OCI-M2 (cell line): ENCODE measurements at regions not wholly inside any gene's neighbourhood (a gene's known extent, or its start where the extent isn't known, plus 50 kb on each side); places are given as distances from the start of the nearest gene placed in this dataset.

ENCODE experiments used
- DNase-seq: peaks from one replicate; lab custom pipeline; 2025; ENCODE audit not compliant: unreplicated experiment; lab: John Stamatoyannopoulos, UW

DNA sequence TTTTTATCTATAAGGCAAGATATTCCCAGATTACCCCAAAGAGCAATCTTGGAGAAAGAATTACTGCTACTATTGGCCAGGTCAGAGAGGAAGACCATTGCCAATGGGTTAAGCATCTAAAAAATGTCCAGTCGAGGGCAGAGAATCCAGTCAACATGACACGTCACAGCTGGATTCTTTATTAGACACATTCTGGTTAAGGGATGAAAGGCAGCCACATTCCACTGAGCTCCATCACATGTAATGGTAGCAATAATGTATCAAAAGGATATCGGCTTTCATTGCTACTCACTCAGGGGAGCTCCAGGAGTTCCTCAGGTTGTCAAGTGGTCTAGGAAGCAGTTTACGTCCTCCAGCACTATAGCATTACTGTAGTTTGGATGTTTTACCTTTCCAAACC lies 421.1 kb downstream of the PLOD2 start:
- no peak for DNase-seq

- no peak for DNase-seq
Measured at GRCh38 chr3:145750657-145751056, 410.3 kb downstream of the PLOD2 start.

GRCh38 chr3:145752576-145752975 lies 408.4 kb downstream of the PLOD2 start:
- DNase-seq = no peak

DNA sequence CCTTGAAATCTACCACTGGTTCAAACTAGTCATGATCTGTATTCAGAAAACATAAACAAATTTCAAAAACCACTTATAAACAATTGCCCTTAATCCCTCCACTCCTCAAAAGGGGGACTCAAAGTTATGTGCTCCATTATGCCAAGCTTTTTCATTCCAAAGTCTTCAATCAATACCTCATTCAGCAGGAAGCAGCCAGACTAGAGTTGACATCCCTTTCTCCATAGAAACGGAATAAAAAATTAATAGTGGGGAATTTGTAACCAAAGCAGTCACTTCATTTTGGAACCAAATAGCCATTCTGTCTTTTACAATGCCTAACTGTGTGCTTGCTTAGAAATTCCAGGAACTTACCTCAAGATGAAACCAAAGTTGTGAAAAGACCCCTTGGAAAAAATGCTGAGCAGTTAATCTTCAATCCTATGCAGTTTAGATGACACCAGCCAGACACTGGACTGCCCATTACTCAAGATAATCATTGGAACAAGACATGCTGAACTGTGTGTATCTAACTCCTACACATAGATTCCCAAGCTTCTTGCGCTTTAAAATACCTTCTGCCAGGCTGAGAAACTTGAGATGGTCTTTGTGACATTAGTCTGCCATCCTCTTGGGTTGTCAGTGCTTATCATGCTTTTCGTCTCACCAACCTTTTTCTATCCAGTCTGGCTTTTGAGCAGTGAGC lies 406.2 kb downstream of the PLOD2 start:
- no peak for DNase-seq

GRCh38 chr3:145760036-145760435 lies 400.9 kb downstream of the PLOD2 start:
- DNase-seq = no peak

DNA sequence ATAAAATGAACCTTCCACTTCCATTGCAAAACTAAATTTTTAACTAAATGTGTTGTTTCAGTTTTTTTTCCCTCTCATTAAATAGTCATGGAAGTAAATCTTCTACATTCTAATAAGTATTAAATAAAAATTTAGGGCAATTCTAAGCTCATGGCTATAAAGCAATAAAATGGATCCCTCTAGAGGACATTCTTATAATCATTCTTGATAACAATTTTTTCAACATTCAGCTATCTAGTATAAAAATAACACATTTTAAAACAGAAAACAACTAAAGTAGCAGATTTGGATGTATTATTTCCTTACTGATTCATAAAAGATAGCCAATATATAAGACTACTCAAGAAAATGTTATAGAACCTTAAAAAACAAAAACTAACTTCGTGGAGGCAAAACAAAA lies 393.1 kb downstream of the PLOD2 start:
- no peak for DNase-seq

GRCh38 chr3:145776782-145777408 lies 384.1 kb downstream of the PLOD2 start:
- no peak for DNase-seq

DNA sequence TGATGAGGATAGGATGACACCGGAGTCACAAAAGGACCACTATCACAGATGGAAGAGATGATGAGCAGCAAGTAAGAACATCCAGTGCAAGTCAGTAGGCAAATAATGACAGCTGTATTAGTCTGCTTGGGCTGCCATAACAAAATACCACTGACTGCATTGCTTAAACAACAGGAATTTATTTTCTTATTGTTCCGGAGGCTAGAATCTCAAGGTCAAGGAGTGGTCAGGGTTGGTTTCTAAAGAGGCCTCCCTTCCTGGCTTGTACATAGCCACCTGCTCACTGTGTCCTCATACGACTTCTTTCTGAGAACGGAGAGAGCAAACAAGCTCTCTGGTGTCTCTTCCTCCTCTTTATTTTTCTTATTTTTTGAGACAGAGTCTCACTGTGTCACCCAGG lies 380.7 kb downstream of the PLOD2 start:
- DNase-seq = no peak

DNA sequence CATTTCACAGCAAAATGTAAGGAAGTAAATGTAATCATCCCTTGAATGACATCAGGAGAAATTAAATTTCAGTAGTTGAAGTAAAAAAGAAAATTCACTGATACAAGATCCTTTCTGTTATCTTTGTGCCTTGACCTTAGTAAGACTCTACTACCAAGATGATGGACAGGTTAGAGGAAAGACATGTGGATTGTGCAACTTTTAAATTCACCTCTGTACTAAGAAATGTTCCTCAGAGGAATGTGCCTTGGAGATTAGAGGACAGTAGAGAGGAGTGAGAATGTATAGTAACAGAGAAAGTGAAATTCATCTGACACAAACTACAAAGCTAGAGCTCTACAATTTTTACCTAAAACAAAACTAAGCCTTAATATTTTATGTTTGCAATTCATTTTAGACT lies 375.3 kb downstream of the PLOD2 start:
- DNase-seq = no peak

GRCh38 chr3:145798007-145798406 lies 363.0 kb downstream of the PLOD2 start:
- DNase-seq = no peak

DNA sequence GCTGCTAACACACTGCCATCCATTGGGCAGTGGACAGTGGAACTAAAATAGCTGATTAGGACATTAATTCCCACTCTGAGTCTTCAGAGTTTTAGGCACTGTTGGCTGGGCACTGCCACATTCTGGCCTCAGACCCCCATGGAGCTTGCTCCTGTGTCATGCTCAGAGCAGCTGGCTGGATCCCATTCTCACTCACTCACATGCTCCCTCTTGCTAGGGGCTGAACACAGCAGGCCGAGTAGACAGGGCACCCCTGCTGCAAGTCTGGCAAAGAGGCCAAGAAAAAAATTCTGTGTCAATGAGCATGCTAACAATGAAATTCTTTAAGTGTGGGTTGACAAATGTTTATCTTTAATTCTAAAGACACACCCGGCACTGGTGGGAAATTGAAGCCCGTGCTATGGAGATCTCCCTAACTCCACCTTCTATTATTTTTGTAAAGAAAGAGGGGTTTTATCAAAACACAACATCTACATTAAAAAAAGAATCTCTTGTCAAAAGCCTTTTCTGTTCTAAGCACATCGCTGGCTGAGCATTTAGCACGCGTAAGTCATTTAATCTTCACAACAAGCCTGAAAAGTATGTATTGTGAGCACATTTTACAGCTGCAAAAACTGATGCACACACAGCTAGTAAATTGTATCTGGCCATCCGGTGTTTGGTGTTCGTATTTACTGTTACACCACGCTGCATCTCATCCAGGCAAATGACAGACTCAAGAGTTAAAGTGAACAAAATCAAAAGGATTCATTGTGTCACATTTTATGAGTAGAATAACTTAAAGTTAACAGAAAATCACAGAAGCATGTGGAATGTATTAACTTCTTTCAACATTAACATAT lies 362.1 kb downstream of the PLOD2 start:
- DNase-seq = no peak

DNA sequence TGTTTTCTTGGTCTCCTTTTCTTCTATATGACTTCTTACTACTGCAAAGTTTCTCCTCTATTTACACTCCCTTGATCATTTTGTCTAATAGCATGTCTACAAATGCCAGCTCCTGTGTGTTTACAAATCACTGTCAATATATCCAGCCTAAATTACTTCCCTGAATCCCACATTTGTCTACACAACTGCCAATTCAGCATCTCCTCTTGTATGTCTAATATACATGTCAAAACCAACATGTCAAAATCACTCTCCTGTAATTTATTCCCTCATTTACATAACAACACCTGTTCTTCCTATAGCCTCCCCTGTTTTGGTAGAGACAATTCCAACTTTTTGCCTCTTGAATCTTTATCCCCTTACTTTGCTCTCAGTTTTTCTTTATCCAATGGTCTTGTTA lies 359.3 kb downstream of the PLOD2 start:
- no peak for DNase-seq

GRCh38 chr3:145807990-145808389 lies 353.0 kb downstream of the PLOD2 start:
- DNase-seq = no peak

DNA sequence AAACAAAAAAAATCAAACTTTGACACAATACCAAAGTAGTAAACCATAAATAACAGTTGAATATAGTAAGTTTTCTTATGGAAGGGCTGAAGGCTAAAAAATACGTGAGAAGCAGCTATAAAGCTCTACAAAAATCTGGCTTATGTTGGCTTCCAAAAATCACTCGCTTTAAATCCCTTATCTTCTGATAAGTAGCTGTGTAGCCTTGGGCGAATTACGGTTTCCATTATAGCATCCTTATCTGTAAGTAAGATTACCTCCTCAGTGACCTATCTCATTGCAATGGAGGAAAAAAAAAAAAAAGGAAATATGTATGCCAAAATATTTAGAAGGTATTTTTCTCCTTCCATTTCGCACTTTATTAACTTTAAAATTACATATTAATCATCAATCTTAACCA lies 348.6 kb downstream of the PLOD2 start:
- no peak for DNase-seq

GRCh38 chr3:145815707-145816413 lies 345.1 kb downstream of the PLOD2 start:
- DNase-seq = no peak

DNA sequence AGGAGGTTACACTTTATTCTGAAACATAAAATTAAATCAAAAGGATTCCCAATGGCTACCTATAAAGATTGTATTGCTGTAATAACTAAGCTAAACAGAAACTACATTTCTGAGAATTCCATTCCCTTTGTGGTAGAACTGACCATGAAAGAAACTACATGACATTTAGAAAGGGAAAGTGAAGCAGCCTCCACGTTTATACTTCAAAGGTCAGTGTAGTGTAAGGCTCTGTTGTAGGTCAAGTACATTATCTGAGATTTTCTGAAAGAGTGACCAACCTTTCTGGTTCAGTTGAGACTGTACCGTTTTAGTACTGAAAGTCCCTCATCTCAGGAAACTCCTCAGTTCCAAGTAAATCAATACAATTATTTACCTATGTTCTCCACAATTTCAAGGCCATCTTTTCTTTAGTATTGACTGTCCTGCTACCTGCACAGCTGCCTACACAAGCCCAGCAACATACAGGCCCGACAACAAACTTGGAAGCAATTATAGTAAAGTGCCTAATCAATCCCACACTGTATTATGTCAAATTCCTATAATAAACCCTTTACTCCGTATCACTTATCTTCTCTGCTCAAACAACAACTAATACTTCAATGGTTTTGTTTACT lies 343.0 kb downstream of the PLOD2 start:
- no peak for DNase-seq

DNA sequence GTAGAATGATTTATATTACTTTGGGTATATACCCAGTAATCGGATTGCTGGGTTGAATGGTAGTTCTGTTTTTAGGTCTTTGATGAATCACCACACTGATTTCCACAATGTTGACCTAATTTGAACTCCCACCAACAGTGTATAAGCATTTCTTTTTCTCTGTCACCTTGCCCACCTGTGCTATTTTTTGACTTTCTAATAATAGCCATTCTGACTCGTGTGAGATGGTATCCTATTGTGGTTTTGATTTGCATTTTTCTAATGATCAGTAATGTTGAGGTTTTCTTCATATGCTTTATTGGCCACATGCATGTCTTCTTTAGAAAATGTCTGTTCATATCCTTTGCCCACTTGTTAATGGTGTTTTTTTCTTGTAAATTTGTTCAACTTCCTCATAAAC lies 340.8 kb downstream of the PLOD2 start:
- DNase-seq = no peak

GRCh38 chr3:145842294-145842902 lies 318.6 kb downstream of the PLOD2 start:
- no peak for DNase-seq

DNA sequence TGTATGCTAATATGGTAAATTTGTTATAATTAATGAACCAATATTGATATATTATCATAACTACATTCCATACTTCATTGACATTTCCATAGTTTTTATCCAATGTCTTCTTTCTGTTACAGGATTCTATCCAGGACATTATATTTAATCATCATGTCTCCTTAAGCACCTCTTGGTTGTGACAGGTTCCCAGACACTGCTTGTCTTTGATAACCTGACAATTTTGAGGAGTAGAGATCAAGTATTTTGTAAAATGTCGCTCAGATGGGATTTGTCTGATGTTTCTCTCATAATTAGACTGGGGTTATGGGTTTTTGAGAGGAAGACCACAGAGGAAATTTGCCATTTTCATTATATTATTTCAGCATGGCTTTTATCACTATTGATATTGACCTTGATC lies 317.4 kb downstream of the PLOD2 start:
- DNase-seq = no peak

DNA sequence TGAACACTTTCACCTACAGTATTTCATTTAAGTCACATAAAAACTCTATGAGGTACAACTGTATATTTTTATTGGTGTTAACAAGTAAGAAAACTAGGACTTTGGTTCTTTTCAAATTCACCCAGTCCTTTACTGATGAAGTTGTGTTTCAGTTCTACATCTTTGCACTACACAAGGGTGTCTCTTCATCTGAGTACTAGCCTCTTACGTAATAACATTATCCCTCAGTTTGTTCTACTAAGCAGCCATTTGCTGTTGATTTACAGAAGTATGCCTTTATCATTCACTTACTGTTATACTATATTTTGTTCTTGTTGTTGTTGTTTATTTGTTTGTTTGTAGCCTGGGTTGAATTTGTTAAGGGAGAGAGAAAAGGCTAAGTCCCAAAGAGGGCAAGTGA lies 311.9 kb downstream of the PLOD2 start:
- no peak for DNase-seq

DNA sequence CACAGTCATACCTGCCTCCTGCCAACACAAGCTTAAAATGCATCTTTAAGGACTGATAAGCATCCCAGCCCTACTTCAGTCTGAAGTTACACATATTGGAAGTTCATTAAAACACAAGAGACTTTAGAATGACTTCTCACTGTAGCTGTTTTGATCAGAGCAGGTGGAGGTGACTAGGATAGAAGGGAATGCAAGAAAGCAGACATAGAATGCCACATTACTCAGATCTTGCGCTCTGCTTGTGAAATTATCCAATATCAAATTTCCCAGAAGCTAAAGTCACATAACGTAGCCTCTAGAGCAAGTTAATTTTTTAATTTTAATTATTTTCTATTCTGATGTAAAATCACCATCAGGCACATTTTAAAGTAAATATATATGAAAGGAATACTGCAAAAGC lies 306.5 kb downstream of the PLOD2 start:
- no peak for DNase-seq
